Adrenal gland (tissue), 5 donors: ENCODE measurements at regions not wholly inside any gene's neighbourhood (a gene's known extent, or its start where the extent isn't known, plus 50 kb on each side); places are given as distances from the start of the nearest gene placed in this dataset.

Source experiments
- POLR2A ChIP-seq, 2 donors: fragments of 450-650 bp; IDR thresholded peaks; one replicate each; pipeline ENCODE4 v1.6.1; 2017; ENCODE audit warnings: antibody characterized with exemption in 2 of 2, mild to moderate bottlenecking in 2 of 2, moderate library complexity in 1 of 2
- TF ChIP-seq, protein P1 (sequence below), 6 experiments: fragments of 450-650 bp in 4 of 6; fragments of 200-600 bp in 2 of 6; sonication (generic) in 1 of 6; IDR thresholded peaks; 1 replicate in 5 of 6; 2 replicates in 1 of 6; pipeline versions ENCODE4 v1.5.1 to v1.8.0; 2016 to 2021; ENCODE audit warnings: antibody characterized with exemption in 6 of 6, mild to moderate bottlenecking in 2 of 6, moderate library complexity in 1 of 6
- donor health status: DM: no; HTN: no; CAD: no.

GRCh38 chr10:130763071-130763470 lies 548.5 kb downstream of the TCERG1L start:
- TF ChIP-seq, protein P1, sequence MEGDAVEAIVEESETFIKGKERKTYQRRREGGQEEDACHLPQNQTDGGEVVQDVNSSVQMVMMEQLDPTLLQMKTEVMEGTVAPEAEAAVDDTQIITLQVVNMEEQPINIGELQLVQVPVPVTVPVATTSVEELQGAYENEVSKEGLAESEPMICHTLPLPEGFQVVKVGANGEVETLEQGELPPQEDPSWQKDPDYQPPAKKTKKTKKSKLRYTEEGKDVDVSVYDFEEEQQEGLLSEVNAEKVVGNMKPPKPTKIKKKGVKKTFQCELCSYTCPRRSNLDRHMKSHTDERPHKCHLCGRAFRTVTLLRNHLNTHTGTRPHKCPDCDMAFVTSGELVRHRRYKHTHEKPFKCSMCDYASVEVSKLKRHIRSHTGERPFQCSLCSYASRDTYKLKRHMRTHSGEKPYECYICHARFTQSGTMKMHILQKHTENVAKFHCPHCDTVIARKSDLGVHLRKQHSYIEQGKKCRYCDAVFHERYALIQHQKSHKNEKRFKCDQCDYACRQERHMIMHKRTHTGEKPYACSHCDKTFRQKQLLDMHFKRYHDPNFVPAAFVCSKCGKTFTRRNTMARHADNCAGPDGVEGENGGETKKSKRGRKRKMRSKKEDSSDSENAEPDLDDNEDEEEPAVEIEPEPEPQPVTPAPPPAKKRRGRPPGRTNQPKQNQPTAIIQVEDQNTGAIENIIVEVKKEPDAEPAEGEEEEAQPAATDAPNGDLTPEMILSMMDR (IDR thresholded peaks at IDR 0.05), result no peak
- TF ChIP-seq POLR2A (IDR thresholded peaks at IDR 0.05), result no peak
